NCI-H2171 (cell line): ENCODE measurements at regions not wholly inside any gene's neighbourhood (a gene's known extent, or its start where the extent isn't known, plus 50 kb on each side); places are given as distances from the start of the nearest gene placed in this dataset.
A peak's percentile ranks its signal among the peaks of the same experiment; 100 is the strongest.
"Not testable (repeated sequence)": the region's sequence is repeated elsewhere in the genome, so short reads cannot be mapped to it uniquely, and the experiment has no call there.

Source experiments
- DNase-seq: peaks from one replicate; lab custom pipeline; 2025; lab: John Stamatoyannopoulos, UW

GRCh38 chr1:112818990-112819689 is 104.0 kb upstream of the PPM1J start:
- no peak for DNase-seq

GRCh38 chr1:112817555-112818373 is 102.6 kb upstream of the PPM1J start:
- DNase-seq: no peak

- no peak for DNase-seq
Measured at GRCh38 chr1:112815376-112815775, 100.2 kb upstream of the PPM1J start.

GRCh38 chr1:112814645-112815044 is 99.5 kb upstream of the PPM1J start:
- not testable (repeated sequence) for DNase-seq

GRCh38 chr1:112808861-112809684 is 93.9 kb upstream of the PPM1J start:
- peak; percentile 26 for DNase-seq

- DNase-seq: no peak
Measured at GRCh38 chr1:112807999-112808398, 92.9 kb upstream of the PPM1J start.

GRCh38 chr1:112807117-112807516 is 92.0 kb upstream of the PPM1J start:
- DNase-seq: no peak

- no peak for DNase-seq
Measured at GRCh38 chr1:112806090-112806642, 91.0 kb upstream of the PPM1J start.

- no peak for DNase-seq
Measured at GRCh38 chr1:112805155-112805853, 90.2 kb upstream of the PPM1J start.

GRCh38 chr1:112803906-112804762 is 89.0 kb upstream of the PPM1J start:
- peak; percentile 50 for DNase-seq

- no peak for DNase-seq
Measured at GRCh38 chr1:112800289-112800688, 85.2 kb upstream of the PPM1J start.

GRCh38 chr1:112798292-112798691 is 83.2 kb upstream of the PPM1J start:
- peak; percentile 95 for DNase-seq

GRCh38 chr1:112797224-112797623 is 82.1 kb upstream of the PPM1J start:
- DNase-seq: no peak

GRCh38 chr1:112794654-112795239 is 79.6 kb upstream of the PPM1J start:
- no peak for DNase-seq

- DNase-seq: no peak
Measured at GRCh38 chr1:112793631-112794565, 78.8 kb upstream of the PPM1J start.

- DNase-seq: no peak
Measured at GRCh38 chr1:112791723-112792104, 76.6 kb upstream of the PPM1J start.

- no peak for DNase-seq
Measured at GRCh38 chr1:112790920-112791722, 76.0 kb upstream of the PPM1J start.

- no peak for DNase-seq
Measured at GRCh38 chr1:112788561-112788960, 73.4 kb upstream of the PPM1J start.
